HG02970 (cell line): ENCODE measurements at regions not wholly inside any gene's neighbourhood (a gene's known extent, or its start where the extent isn't known, plus 50 kb on each side); places are given as distances from the start of the nearest gene placed in this dataset.

Experiments used
- ATAC-seq: cut with Tn5 transposase; IDR thresholded peaks from one replicate; pipeline ENCODE4 v1.9.1; 2021; ENCODE audit warnings: mild to moderate bottlenecking, moderate library complexity, moderate number of reproducible peaks; ENCODE audit not compliant: unreplicated experiment, low FRiP score

DNA sequence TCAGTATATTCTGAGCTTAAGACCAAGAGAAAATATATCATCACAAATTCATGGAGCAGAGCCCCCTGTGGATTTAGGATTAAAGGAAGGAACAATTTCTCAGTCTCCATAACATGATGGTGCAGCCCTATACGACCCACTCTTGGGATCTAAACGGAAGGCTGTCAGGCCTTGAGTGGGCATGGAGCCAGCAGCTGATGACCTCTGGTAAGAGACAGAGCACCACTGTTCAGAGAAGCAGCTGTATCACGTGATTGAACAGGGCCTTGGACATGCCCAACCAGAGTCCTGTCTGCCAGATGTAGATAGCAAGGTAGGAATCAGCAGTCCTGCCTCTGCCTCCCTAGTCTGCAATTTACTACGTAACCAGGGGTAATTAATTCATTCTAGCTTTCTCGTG is 259.4 kb upstream of the POU3F2 start:
- ATAC-seq, result no peak

DNA sequence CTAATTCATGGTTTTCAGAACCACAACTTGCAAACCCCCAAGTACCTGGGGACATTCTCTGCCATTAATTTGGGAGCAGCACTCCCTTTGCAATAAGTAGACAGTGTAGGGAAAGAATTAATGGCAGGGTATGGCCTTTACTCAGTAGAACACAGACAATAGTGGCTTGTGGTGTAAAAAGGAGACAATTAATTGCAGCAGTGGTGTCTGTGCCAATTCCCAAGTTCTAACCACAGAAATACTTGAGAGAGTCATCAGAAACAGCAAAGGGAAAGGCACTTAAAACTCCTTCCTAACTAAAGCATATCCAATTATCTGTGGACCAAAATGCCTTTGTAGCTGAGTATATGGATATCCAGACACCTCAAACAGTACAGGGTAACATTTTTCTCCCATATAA is 257.6 kb upstream of the POU3F2 start:
- no peak for ATAC-seq

DNA sequence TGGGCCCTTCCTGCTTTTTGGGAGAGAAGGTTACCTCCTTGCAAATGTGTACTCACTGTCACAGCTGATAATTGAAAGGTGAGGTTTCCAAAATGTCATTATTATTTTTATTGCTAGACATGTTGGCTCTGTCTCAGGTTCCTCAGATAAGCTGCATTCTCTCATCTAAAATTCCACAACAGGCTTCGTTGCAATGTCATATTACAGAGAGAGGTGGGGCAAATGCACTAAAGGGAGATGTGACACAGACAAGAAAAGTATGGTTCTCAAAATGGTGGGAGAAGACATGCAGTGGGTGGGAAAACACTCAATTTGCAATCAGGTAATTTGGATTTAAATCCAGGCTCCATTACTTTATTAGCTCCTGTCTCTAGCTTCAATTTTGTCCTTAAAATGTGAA is 256.4 kb upstream of the POU3F2 start:
- ATAC-seq, result no peak

GRCh38 chr6:98579079-98579478 is 255.3 kb upstream of the POU3F2 start:
- no peak for ATAC-seq

DNA sequence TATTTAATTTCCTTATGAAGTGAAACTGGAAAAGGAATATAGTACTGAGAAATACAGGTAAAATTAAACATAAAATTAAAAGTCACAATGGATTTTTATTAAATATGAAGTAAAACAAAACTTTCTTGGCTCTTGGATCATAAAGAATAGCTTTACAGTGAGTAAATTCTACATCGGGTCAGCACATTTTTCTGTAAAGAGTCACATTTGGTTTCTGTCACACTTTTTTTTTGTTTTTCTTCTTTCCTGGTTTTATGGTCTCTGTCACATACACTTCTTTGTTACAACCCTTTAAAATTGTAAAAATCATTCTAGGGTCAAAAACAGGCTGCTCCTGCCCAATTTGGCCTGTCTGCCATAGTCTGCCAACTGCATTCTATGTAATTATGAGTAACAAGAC is 254.4 kb upstream of the POU3F2 start:
- ATAC-seq, result no peak

DNA sequence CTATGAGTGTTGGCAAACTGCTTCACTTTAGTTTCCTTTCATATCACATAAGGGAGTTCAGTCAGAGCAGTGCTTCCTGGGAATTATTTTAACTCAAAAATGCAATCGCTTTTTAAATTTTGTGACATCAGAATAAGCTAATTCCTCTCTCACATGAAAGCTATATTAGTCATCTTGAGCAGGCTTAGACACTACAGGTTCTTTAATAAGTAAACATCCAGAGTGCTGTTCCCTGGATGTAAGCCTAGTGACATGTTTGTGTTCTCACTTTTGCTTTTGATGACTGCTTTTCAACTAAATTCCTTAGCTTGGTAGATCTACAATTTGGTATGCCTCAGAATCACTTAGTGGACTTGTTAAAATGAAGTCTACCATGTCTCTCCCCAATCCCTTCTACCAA is 252.7 kb upstream of the POU3F2 start:
- no peak for ATAC-seq

DNA sequence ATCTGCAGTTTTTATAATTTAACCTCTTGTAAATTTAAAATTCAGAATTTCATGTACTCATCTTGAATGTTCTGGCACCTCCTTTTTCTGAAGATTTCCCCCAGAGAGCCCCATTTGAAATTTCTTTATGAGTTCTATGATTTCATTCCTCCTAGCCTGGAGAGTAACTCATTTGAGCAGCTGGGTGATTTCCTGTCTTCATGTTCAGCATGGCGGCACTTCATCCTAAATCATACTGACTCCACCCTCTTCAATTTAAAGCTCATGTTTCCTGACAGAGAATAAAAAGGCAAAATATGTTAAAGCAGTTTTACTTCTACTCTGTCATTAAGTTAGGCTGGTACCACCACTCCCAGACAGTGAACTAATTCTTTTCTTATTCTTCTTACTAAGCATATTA is 250.9 kb upstream of the POU3F2 start:
- ATAC-seq, result no peak

DNA sequence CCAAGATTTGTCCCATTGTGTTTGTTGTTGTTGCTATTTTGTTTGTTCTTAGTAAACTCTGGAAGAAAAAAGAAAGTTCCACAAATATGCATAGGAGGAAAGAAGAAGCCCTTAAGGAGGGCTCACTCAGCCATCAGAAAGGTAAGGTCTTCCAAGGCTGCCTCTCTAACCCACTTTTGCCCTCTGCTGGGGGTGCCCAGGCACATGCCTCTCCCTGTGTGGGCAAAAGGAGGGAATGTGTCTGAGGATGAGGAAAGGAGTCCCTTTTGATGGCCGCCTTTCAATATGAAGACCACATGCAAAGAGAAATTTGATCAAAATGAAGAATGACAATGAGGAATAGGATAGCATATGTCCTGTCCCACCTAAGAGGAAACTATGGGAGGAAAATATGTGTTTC is 248.2 kb upstream of the POU3F2 start:
- no peak for ATAC-seq

- no peak for ATAC-seq
Measured at GRCh38 chr6:98587555-98587954, 246.8 kb upstream of the POU3F2 start.

GRCh38 chr6:98589536-98589935 is 244.8 kb upstream of the POU3F2 start:
- ATAC-seq, result no peak

GRCh38 chr6:98590136-98590681 is 244.2 kb upstream of the POU3F2 start:
- no peak for ATAC-seq

- ATAC-seq, result no peak
Measured at GRCh38 chr6:98590997-98591396, 243.4 kb upstream of the POU3F2 start.

DNA sequence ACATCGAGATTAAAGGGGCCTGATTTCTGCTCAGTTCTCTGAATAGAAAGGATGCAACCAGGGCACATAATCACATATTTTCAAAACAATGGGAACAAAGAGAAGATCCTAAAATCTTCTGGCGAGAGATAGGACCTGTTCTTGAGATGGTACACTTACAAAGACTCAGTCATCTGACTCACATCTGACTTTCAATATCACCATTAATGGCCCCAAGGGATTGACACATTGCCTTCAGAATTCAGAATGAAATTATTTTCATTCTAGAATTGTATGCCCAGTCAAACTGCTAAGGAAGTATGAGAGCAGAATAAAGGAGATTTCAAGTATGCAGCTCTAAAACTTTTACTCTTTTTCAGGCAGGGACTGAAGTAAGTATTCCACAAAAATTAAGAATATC is 240.7 kb upstream of the POU3F2 start:
- no peak for ATAC-seq

- ATAC-seq, result no peak
Measured at GRCh38 chr6:98601716-98602115, 232.7 kb upstream of the POU3F2 start.

- ATAC-seq, result no peak
Measured at GRCh38 chr6:98605705-98606104, 228.7 kb upstream of the POU3F2 start.

- no peak for ATAC-seq
Measured at GRCh38 chr6:98627129-98627775, 207.1 kb upstream of the POU3F2 start.

DNA sequence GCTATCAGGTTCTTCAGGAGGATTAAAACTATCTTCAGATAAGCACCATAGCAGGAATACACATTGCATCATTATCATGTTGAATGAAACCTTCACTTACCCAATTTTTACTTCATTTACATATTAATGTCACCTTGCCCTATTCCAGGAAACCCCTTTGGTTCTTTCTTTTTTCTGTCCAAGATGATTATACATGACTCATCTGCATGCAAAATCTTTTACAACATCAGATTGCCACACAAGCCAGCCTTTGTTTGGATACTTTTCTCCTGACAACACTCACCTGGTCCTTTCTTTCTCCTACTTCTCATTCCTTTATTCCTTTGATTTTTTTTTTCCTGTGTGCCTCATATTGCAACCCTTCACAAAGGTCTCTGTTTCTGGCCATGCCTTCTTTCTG is 200.5 kb upstream of the POU3F2 start:
- ATAC-seq, result no peak

GRCh38 chr6:98634569-98634968 is 199.8 kb upstream of the POU3F2 start:
- ATAC-seq, result no peak

- ATAC-seq, result no peak
Measured at GRCh38 chr6:98635191-98635590, 199.2 kb upstream of the POU3F2 start.

GRCh38 chr6:98636941-98637340 is 197.4 kb upstream of the POU3F2 start:
- no peak for ATAC-seq

- no peak for ATAC-seq
Measured at GRCh38 chr6:98639089-98639635, 195.2 kb upstream of the POU3F2 start.

DNA sequence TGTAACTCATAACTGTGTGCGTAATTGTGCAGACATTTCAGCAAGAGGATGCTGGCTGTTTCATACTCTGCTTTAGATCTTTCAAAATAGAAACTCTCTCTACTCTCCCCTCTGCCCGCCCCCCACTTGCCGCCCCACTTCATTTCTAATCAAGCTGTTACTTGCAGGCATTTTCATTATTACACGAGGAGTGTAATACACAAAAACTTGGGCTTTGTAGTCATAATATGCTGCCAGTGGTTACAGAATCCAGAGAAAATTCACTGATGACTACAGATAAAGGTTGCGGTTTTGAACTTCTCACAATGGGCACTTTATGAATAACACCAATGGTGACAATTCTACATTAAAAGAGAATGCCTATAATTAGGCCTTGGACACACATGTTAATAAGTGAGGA is 194.0 kb upstream of the POU3F2 start:
- ATAC-seq, result no peak
